Testis (tissue), 2 donors: ENCODE measurements at regions not wholly inside any gene's neighbourhood (a gene's known extent, or its start where the extent isn't known, plus 50 kb on each side); places are given as distances from the start of the nearest gene placed in this dataset.
"Not testable (repeated sequence)": the region's sequence is repeated elsewhere in the genome, so short reads cannot be mapped to it uniquely, and the experiment has no call there.

Experiments used
- DNase-seq: peaks from one replicate; pipeline ENCODE4 v3.0.0-alpha.2; 2019
- H3K27ac ChIP-seq, 2 donors: fragments of 200-600 bp; sonication (generic); one replicate each; pipeline ENCODE4 v1.5.1; 2019
- H3K27me3 ChIP-seq: fragments of 200-600 bp; sonication (generic); one replicate; pipeline ENCODE4 v1.5.1; 2019
- H3K36me3 ChIP-seq: fragments of 200-600 bp; sonication (generic); one replicate; pipeline ENCODE4 v1.5.1; 2017; ENCODE audit warnings: low read depth; ENCODE audit errors: missing control alignments
- H3K4me1 ChIP-seq: fragments of 200-600 bp; sonication (generic); one replicate; pipeline ENCODE4 v1.5.1; 2019
- H3K4me3 ChIP-seq, 2 donors: fragments of 200-600 bp; sonication (generic); one replicate each; pipeline ENCODE4 v1.5.1; 2017 to 2019
- H3K9me3 ChIP-seq: fragments of 200-600 bp; sonication (generic); one replicate; pipeline ENCODE4 v1.5.1; 2017
- POLR2A ChIP-seq: fragments of 450-650 bp; IDR thresholded peaks from one replicate; pipeline ENCODE4 v1.6.1; 2017; ENCODE audit warnings: antibody characterized with exemption, mild to moderate bottlenecking, moderate library complexity
- WGBS, 2 donors: methylation state at CpG; one replicate each; pipeline ENCODE4 v1.1.5; 2018; 5-methylcytosine and 5-hydroxymethylcytosine counted together
- intact Hi-C: fragments of 100-400 bp; cut with DNase I; formaldehyde crosslinking; loops from one replicate; pipeline ENCODE4 v1.15.1; 2023; ENCODE audit warnings: low total_unique reads
- TF ChIP-seq, protein P1 (sequence below), 3 experiments: fragments of 450-650 bp in 2 of 3; fragments of 200-600 bp in 1 of 3; sonication (generic) in 1 of 3; IDR thresholded peaks; one replicate each; pipeline ENCODE4 v1.5.1; 2016 to 2019; ENCODE audit warnings: antibody characterized with exemption in 3 of 3, mild to moderate bottlenecking in 2 of 3, moderate library complexity in 1 of 3

DNA sequence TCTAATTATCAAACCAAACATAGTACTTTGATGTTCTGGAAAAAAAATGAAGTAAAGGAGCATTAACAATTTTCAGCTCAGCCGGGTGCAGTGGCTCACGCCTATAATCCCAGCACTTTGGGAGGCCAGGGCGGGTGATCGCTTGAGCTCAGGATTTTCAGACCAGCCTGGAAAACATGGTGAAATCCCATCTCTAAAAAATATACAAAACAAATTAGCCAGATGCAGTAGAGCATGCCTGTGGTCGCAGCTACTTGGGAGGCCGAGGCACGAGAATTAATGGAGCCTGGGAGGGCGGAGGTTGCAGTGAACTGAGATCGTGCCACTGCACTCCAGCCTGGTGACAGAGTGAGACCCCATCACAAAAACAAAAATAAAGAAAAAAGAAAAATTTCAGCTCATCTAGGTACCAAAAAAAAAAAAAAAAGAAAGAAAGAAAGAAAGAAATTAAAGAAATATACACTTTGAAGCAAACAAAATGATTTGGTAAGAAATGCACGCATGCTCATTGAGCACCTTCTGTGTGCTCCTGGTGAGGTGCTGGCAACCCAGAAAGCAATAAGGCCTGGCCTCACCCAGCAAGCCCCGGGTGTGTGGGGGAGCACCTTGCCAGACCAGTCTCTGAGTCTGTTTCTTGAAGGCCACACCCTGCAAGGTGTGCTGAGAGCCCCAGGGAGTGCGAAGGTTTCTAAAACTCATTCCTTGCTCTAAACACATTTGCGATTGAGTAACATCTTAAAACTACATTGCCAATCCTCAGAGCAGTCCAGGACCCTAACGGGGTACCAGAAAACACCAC lies 133.5 kb downstream of the TFCP2L1 start:
- 91 to 92% methylated on average over 14 of the region's 14 CpGs for WGBS, 2 donors
- intact Hi-C loops = no loop called here
- Histone ChIP-seq H3K4me3 (no peak overlapping the region), H3K36me3 (no peaks in the 10 kb centered on the region), H3K9me3 (no peaks in the 10 kb centered on the region), H3K27me3 (no peaks in the 10 kb centered on the region), H3K4me1 (no peaks in the 10 kb centered on the region), H3K27ac (no peak overlapping the region)
- TF ChIP-seq, protein P1, sequence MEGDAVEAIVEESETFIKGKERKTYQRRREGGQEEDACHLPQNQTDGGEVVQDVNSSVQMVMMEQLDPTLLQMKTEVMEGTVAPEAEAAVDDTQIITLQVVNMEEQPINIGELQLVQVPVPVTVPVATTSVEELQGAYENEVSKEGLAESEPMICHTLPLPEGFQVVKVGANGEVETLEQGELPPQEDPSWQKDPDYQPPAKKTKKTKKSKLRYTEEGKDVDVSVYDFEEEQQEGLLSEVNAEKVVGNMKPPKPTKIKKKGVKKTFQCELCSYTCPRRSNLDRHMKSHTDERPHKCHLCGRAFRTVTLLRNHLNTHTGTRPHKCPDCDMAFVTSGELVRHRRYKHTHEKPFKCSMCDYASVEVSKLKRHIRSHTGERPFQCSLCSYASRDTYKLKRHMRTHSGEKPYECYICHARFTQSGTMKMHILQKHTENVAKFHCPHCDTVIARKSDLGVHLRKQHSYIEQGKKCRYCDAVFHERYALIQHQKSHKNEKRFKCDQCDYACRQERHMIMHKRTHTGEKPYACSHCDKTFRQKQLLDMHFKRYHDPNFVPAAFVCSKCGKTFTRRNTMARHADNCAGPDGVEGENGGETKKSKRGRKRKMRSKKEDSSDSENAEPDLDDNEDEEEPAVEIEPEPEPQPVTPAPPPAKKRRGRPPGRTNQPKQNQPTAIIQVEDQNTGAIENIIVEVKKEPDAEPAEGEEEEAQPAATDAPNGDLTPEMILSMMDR (IDR thresholded peaks at IDR 0.05) = no peak
- TF ChIP-seq POLR2A = no peak
- DNase-seq = no peak

DNA sequence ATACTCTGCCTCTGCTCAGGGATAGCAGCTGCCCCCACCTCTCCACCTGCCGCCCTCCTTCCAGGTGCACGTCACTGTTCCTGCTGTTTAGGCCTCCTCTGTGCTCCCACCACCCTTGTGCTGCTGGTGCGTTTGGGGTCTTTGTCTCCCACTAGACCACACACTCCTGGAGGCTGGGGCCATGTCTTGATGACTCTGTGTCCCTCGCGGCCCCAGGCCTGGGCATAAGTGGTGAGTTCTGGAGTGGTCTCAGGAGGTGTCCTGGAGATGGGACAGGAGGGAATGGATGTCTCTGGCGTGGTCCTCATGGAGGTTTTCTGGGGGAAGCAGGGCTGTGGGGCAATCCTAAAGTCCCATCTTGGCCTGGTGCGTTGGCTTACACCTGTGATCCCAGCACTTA lies 132.1 kb downstream of the TFCP2L1 start:
- H3K4me1 ChIP-seq = no peaks in the 10 kb centered on the region
- 92 to 94% methylated on average over 6 to 7 of the region's 7 CpGs for WGBS, 2 donors
- no peak for DNase-seq
- H3K27me3 ChIP-seq = no peaks in the 10 kb centered on the region
- no peak overlapping the region for H3K27ac ChIP-seq
- H3K9me3 ChIP-seq = no peaks in the 10 kb centered on the region
- intact Hi-C loops = no loop called here
- no peaks in the 10 kb centered on the region for H3K36me3 ChIP-seq
- TF ChIP-seq, protein P1 (IDR thresholded peaks at IDR 0.05) = no peak
- no peak for TF ChIP-seq POLR2A
- H3K4me3 ChIP-seq = no peak overlapping the region

DNA sequence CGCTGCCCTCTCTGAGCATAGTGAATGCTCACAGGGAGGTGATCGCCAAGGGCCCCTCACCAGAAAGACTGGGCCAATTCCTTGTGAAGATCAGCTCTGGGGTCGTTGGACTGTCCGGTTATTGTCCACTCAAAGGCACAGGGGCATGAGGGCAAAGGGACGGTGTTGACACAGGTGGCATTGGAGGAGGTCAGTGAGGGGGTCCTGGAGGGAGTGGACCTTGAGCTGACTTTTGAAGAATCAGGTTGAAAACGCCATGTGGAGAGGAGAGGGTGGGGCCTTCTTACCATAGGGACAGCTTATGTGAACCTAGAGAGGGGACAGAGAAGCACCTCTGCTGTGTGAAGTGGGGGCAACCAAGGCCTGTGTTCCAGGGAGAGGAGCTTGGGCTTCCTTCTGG lies 131.5 kb downstream of the TFCP2L1 start:
- H3K4me1 ChIP-seq = no peaks in the 10 kb centered on the region
- intact Hi-C loops = no loop called here
- no peak overlapping the region for H3K27ac ChIP-seq
- no peaks in the 10 kb centered on the region for H3K9me3 ChIP-seq
- TF ChIP-seq, protein P1 (IDR thresholded peaks at IDR 0.05) = no peak
- TF ChIP-seq POLR2A = no peak
- H3K36me3 ChIP-seq = no peaks in the 10 kb centered on the region
- H3K4me3 ChIP-seq = no peak overlapping the region
- no peaks in the 10 kb centered on the region for H3K27me3 ChIP-seq
- 71 to 77% methylated on average over 6 of the region's 6 CpGs for WGBS, 2 donors
- DNase-seq = no peak

DNA sequence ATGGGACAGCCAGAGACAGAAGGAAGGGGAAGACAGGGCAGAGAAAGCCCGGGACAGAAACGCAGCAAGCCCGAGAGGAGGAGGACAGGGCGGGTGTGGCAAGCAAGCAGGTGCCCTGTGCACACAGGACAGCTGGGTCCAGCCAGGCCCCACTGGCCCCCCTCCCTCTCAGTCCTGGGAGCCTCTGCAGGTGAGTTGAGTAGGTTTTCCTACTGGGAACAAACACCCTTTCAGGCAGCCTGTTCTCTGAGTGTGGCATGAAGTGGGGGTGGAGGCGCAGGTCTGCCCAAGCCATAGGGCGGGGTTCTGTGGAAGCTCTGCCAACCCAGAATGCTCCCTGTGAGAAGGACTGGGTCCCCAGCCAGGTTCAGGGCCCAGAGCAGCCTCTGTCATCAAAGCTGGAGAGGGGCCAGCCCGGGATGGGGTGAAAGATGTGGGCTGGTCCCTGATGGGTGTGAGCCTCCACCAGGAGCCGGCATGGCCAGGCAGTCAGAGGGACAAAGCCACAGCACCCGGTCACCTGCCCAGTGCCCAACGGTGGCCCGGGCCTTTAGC lies 129.4 kb downstream of the TFCP2L1 start:
- no peaks in the 10 kb centered on the region for H3K9me3 ChIP-seq
- WGBS, 2 donors = 79 to 88% methylated on average over 4 to 11 of the region's 11 CpGs
- no peaks in the 10 kb centered on the region for H3K27me3 ChIP-seq
- DNase-seq = no peak
- no peak overlapping the region for H3K4me3 ChIP-seq
- TF ChIP-seq, protein P1 (IDR thresholded peaks at IDR 0.05) = no peak
- no peak overlapping the region for H3K27ac ChIP-seq
- H3K36me3 ChIP-seq = no peaks in the 10 kb centered on the region
- H3K4me1 ChIP-seq = no peaks in the 10 kb centered on the region
- intact Hi-C loops = no loop called here

DNA sequence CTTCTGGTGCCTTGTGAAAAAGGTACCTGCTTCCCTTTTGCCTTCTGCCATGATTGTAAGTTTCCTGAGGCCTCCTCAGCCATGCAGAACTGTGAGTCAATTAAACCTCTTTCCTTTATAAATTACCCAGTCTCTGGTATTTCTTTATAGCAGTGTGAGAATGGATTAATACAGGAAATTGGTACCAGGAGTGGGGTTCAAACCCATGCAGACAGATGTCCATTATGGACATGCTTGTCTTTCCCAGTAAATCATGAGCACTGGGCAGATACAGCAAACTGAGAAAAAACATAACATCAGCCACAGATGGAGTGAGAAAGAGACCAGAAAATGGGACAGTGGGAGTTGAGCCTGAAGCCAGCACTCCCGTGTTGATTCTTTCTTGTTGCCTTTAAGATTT lies 127.5 kb downstream of the TFCP2L1 start:
- WGBS, 2 donors = 88 to 91% methylated on average over 1 of the region's 1 CpG
- H3K9me3 ChIP-seq, H3K27me3 ChIP-seq, DNase-seq, H3K4me3 ChIP-seq, intact Hi-C loops, H3K4me1 ChIP-seq, H3K36me3 ChIP-seq, H3K27ac ChIP-seq: not testable (repeated sequence)
